NCI-H2107 treated with DMSO at 0.1 percent for 48 hours (cell line): ENCODE measurements at regions not wholly inside any gene's neighbourhood (a gene's known extent, or its start where the extent isn't known, plus 50 kb on each side); places are given as distances from the start of the nearest gene placed in this dataset.

Source experiments
- DNase-seq: peaks from one replicate; lab custom pipeline; 2025; ENCODE audit not compliant: unreplicated experiment; lab: John Stamatoyannopoulos, UW

DNA sequence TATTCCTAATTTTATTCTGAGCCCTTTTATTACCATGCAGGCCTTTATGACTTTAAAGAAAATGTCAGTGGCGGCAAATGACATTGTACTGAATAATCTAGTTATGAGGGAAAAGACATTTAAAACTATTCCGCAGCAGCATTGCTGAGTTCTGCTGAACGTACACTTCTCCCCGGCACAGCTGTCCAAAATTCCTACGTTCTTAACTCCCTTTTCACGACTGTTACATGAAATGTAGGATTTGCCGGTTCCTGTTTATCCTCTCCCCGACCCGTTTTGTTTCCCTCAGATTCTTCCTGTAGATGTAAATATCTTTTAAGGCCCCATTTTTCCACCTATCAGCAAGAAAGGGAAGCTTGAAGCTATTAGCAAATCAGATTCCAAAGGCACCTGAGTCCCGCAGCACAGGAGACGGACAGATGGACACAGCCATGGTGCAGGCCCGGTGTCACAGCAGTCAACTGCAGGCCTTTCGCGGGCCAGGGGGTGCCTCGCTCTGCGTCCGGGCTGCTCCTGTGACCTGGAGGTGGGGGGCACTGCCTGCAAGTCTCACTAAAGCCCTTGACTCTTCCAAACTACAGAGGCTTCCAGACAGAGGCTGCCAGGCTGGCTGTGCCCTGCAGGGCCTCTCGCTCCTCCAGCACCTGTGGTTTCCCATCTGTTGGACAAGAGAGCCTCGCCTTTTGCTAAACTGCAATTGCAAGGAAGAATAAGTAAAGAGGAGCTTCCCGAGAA, 485.0 kb upstream of the MGMT start:
- DNase-seq, result no peak

DNA sequence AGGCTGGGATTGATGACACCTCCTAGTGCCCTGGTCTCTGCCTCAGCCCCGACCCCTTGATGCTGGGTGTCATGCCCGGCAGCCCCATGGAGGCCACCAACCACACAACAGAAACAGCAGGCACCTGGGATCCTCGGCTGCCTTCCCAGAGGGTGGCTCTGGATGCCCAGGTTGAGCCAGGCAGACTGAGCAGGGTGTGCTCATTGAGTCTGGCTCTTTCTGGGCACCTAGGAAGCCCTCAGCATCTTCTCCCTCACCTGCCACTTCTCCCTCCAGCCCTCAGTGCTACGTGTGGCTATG, 484.5 kb upstream of the MGMT start:
- no peak for DNase-seq

DNA sequence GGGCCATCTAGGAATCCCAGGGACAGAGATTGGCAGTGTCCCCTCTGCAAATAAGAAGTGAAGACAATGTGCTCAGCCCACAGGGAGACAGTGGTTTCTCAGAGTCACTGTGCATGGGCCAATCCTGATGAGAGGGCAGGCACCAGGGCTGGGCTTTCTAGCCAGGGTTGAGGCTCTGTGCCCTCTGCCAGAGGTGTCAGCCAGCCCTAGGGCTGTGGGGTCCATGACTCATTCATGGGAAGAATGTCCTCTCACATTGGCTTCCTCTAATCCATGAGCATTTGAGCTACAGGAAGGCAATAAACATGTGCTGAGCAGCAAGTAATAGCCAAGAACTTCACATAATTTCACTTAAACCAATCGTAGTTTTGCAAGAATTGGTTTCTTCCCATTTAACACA, 482.0 kb upstream of the MGMT start:
- no peak for DNase-seq

DNA sequence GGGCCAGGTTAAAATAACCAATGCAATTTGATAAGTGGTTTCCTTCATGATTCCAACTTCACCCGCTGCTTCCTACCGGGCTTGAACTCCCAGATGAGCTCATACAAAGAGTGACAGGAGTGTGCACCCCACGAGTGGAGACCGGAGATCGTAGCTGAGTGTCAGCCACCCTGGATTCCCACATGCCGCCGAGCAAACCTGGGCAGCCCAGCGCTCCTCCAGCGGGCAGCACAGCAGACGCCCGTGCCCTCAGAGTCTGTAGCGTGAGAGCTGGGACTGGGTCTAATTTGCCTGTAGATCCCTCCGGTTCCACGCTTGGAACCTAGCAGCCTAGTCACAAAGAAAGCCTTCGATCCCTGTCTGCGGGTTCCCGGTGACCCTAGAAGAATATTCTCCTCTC, 476.1 kb upstream of the MGMT start:
- DNase-seq, result no peak

DNA sequence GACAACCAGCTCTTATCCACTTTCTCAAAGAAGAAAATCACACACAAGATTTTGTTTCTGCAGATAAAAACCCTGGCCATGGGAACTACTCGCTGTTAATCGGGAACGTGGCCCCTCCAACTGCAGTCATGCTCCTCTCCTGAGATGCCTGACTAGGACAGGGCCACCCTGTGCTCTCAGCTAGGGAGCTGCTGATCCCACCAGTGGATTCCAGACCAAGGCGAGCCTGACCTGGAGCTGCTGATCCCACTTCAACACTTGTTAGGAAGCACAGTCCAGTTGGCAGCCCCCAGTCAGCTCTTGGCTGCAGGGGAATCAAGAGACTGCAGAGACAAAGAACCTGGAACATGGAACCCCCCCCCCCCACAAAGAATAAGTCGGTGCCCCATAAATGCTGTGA, 474.3 kb upstream of the MGMT start:
- DNase-seq, result no peak

DNA sequence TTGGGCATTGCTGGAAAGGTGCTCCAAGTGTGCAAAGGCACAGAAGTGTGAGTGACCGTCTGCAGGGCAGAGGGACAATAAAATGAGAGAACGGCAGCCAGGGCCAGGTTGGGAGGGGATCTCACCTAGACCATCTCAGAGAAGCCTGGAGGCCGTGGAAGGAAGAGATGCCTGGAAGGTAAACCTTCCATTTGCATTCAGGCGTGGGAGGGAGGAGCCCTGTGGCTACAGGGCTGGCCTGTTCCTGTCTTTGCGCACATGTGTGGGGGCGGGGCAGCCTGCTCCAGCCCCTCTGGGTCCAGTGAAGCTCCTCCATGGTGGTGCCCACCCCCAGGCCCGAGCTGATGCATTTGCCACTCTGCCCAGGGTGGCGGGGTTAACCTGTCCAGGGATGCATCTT, 473.6 kb upstream of the MGMT start:
- no peak for DNase-seq

DNA sequence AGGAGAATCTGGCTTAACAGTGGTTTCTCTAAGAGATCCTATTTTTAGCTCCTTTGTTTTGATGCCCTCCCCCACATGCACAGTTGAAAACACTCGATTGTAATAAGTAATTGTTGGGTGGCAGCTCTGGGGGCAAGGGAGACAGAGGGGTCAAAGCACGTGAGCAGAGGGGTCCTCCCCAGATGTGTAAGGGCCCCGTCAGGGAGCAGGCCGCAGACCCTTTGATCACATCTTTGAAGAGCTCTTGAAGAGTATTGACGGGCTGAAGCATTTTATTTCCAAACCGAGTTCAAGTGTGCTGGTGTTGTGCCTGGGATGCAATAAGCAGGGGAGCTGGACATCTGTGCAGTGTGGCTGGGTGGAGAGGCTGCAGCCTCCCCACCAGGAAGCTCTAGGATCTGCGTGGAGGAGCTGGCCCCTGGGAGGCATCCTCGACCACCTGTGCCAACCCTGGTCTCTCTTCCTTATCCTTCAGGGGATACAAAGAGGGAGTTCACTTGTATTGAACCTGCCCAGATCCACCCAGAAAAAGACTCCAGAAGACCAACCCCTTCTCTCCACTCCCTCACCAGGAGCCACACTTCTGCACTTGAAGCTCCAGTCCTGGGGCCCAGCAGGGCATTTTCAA, 473.0 kb upstream of the MGMT start:
- DNase-seq, result no peak

DNA sequence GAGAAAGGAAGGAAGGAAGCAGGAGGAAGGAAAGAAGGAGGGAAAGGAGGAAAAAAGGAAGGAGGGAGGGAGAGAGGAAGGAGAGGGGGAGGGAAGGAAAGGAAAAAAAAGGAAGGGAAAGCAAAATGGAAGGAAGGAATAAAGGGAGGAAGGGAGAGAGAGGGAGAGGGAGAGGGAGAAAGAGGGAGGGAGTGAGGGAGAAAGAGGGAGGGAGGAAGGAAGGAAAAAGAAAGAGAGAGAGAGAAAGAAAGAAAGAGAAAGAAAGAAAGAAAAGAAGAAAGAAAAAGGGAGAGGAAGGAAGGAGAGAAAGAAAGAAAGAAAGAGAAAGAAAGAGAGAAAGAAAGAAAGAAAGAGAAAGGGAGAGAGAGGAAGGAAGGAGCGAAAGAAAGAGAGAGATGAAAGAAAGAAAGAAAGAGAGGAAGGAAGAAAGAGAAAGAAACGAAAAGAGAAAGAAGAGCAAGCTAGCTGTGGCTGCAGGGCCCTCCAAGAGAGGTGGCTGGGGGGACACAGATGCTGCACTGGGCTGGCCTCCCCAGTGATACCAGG, 472.4 kb upstream of the MGMT start:
- no peak for DNase-seq

DNA sequence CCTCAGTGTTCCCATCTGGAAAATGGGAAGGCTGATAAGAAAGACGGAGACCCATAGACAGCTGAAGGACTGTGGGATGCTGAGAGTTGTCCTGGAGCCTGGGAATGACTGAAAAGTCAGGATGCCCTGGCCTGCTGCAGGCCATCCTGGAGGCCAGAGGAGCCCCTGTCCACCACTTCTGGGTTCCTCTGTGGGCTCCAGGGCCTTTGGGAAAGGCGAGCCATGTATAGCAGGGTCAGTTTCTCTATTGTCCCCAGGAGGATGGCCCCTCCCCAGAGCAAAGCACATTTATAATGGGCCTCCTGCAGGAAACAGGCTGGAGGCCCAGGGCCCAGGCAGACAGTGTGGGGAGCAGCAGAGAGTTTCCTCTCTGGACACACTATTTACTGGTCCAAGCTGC, 471.4 kb upstream of the MGMT start:
- DNase-seq, result no peak

DNA sequence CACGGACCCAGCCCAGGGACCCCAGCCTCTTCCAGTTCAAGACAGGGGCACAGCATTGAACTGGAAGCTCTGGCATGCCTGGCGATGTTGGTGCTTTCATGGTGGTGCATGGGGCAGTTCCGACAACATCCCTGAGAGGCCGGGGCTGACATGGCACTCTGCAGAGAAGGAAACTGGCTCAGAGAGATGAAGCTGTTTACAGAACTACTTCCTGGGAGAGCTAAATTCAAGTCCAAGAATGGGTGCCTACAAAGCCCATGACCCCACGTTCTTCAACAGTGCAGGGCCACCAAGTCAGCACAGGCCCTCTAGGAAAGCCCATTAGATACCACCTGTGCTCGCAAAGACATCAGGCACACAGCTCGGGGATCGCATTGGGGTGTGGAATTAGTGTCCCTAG, 470.9 kb upstream of the MGMT start:
- DNase-seq, result no peak

DNA sequence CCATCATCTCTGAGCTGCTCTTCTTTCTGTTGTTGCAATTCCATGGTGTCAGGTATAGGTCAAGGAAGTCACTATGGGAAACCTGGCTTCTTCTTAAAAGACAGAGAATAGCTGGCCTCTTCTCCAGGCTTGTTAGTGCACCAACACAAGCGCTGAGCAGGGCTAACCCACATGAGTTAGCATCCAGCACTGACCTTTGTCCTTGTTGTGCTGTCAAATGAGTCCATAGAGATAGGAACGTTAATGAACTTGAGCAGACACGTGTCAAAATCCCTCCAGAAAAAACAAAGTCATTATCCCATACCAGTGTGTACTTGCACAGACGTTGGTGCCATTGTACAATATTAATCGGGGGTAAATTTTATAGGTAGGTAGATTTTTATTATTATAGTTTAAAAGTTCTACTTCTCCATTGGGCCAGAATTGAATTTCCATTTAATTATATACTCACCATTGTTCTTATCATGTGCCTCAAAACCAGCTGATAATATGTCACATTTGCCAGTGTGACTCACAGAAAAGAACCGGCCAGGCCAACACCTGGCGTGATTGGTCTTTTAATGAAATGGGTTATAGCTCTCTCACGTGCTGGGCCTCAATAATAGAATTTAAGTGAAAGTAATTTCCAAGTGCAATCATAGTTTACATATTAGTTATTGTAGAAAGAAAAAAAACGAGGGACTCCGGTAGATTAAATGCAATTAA, 468.8 kb upstream of the MGMT start:
- no peak for DNase-seq

DNA sequence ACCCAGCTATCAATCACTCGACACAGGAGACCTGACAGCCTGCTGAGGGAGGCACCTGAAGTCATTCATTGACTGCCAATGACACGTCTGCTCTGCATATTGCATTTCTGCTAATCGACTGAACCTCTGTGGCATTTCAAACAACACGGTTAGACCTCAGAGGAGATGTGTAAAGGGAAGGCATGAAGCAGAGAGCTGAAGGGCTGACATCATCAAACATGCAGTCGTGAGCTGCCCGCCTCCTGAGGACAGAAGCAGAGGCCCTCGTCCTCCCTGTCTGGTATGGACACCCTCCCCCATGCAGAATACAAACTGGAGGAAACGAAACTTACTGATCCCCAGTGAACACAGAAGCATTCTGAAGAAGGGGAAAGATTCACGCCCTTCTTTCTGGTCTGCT, 462.6 kb upstream of the MGMT start:
- no peak for DNase-seq

DNA sequence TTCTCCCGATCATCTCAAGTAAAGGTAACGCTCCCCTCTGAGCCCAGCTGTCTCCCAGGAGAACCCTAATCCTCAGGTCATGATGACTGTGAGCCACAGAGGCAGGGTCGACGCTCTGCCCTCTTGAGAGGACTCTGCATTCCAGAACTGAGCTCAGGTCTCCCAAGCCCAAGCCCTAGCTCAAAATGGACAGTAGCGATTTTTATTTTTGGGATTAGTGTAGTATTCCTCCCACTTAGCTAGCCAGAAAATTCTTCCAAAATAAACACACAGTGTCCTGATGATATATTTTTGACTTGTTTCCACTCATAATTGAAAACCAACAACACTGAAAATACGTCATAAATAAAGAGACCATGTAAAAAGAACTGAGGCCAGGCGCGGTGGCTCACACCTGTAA, 462.0 kb upstream of the MGMT start:
- DNase-seq, result no peak

DNA sequence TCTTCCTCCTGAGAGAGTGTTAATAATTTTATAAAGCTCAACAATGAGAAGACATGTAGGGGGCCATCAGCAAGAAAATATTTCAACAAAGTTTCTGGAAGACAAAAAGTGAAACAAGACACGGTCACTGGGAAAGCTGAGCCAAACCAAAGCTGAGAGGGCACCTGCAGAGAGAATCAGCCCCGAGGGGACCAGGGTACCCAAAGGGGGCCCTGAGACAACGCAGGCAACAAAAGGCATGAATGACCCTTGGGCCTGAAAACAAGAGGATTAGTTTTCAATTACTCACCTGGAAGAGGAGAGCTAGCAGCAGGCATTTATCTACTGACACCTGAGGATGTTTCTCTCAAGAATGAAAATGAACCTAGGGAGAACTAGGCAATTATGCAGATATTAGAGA, 461.2 kb upstream of the MGMT start:
- no peak for DNase-seq

DNA sequence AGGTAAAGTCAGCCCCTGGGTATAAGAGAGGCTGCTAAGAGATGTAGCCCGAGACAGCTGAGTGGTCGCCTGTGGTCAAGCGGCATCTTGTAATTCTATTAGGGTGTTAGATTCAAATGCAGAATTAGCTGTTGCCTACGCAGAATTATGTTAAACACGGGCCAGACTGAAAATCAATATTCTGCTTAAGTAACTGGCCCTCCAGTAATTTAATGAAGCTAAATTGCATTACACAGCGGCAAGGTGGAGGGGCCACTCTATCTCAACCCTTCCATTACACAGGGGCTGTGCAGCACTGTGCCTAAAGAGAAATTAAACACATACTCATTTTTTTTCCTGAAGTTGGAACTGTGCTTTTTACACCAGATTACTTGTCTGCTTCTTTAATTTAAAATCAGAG, 448.5 kb upstream of the MGMT start:
- DNase-seq, result no peak

DNA sequence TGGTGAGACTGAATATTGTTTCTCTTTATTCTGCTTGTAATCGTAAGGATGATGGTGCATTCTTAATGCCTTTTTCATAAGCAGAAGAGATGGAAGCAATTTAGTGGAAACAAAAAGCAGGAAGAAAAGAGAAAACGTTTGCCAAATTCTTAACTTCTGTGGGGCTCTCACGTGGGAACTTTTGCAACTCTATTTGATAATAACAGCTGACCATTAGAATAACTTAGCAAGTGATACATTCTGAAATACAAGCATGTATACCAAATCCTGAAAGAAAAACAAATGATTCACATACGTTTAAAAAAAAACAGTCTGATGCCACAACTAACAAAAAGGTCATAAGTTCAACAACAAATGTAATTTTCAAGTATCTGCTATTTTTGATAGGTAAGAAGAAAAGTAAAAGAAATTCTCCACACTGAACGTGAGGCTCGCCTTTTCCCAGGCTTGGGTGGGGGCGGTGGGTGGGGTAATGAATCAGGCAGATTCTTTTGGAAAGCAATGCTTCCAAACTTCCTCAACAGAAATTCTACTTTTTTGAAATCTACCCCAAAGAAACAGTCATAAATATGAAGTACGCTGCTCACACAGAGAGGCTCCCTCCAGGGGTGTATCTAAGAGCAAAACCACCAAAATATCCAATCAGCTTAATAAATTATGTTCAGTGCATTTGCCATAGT, 446.2 kb upstream of the MGMT start:
- DNase-seq, result no peak

DNA sequence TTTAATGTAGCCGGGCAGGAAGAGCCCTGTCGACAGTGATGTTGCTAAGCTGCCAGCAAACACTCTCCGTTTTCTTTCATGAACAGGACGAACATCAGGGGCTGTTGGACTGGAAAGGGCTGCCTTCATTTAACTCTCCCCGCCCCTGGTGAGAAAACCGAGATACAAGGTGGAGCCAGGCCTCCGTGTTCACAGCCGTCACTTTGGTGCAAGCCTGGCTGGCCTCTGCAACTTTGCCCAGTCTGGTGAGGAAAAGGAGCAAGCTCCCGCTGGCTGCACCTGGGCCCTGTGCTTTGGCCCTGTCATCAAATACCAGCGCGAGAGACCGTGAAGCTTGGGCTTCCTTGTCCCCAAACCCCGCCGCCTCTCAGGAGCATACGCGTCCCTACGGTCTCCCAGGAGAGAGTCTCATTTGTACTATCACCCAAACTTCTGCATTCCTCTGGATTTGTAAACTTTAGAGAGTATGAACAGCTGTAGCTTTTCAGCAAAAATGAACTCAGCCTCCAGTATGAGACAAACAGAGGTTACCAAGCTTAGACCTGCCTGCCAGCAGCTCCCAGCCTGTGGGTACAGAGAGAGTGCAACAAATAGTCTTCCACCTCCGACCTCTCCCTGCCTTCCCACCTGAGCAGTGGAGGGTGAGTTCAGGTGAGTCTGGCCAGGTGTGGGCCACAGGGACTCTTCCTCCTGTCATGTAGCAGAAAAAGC, 445.3 kb upstream of the MGMT start:
- no peak for DNase-seq

DNA sequence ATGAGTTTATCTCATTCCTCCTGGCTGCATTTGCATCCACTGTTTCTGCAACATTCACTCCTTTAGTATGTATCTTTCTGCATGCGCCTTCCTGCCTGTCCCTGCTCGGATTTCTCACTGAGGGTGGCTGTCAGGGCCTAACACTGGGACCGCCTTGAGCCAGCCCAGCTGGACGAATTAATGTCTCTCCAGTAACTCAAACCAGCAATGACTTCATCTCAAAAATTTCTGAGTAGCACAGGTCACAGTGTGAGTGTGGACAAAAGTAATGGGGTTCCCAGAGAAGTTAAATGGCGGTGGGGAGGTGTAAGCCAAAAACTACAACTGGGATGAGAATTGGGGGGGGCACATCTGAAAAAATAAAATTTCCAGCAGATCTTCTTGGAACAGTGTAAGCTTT, 444.0 kb upstream of the MGMT start:
- DNase-seq, result no peak

DNA sequence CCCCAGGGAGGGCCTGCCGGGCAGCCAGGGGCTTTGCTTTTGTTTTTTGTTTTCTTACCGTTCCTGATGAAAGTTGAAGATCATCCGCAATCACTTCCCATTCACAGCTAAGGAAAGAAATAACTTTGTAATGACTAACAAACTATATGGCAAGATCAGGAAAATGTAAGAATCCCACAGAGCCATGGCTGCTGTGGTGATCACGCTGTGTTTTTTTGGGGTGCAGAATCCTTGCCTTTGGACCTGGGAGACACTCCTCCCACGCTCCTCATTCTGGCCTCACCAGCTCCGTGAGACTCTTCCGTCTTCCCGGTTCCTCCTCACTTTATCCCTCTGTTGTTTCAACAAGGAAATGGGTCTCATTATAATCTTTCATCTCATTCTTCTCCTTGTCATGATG, 443.0 kb upstream of the MGMT start:
- no peak for DNase-seq

DNA sequence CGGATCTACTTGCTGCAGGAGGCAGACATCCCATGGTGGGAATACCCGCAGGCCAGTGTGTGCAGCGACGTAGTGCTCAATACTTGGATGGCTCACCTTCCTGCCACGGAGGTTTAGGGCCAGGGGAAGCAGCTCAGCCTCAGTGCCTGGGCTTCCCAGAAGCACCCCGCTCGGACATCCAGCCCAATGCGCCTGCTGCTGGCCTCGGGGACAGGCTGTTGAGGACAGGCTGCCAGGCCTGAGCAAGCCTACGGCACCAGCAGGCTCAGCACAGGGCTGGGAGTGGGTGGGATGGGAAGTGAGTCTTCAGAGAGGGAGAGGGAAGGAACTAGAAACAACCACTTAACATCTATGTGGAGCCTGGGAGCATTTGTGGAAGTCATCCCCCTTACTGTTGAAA, 441.3 kb upstream of the MGMT start:
- DNase-seq, result no peak

DNA sequence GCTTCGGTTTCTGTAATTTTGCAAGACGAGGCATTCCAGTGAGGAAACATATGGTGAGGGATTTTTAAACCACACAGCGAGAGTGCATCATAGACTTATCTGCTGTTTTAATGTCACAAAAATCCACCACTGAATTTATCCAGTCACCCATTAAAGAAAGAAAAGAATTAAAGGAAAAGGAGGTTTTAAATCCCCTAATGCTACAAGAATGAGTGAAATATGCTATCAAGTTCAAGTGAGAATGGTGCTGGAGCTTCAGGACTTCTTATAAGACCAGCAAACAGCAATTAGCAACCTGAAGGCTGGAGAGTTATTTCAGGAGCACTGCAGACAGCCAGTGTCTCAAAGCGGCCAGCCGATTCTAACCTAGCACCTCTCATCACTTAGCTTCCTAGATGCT, 439.1 kb upstream of the MGMT start:
- DNase-seq, result no peak
